Cardiac fibroblast (primary cell): ENCODE measurements at regions not wholly inside any gene's neighbourhood (a gene's known extent, or its start where the extent isn't known, plus 50 kb on each side); places are given as distances from the start of the nearest gene placed in this dataset.
A peak's percentile ranks its signal among the peaks of the same experiment; 100 is the strongest.
"Not testable (repeated sequence)": the region's sequence is repeated elsewhere in the genome, so short reads cannot be mapped to it uniquely, and the experiment has no call there.

ENCODE experiments used
- DNase-seq, 2 donors: peaks; one replicate each; pipeline versions ENCODE4 v3.0.0 to v3.0.0-alpha.2; 2010; ENCODE audit warnings: low read depth in 2 of 2
- H3K4me3 ChIP-seq, 2 donors: replicated peaks in 1 of 2; 1 replicate in 1 of 2; 2 replicates in 1 of 2; pipeline ENCODE4 v1.5.1; 2011; ENCODE audit warnings: low read depth in 2 of 2, low read length in 2 of 2, mild to moderate bottlenecking in 2 of 2, moderate library complexity in 1 of 2
- TF ChIP-seq, protein P1 (sequence below): IDR thresholded peaks from one replicate; pipeline ENCODE4 v1.5.1; 2011; ENCODE audit warnings: low read depth, mild to moderate bottlenecking, low read length, inconsistent platforms

- TF ChIP-seq, protein P1, sequence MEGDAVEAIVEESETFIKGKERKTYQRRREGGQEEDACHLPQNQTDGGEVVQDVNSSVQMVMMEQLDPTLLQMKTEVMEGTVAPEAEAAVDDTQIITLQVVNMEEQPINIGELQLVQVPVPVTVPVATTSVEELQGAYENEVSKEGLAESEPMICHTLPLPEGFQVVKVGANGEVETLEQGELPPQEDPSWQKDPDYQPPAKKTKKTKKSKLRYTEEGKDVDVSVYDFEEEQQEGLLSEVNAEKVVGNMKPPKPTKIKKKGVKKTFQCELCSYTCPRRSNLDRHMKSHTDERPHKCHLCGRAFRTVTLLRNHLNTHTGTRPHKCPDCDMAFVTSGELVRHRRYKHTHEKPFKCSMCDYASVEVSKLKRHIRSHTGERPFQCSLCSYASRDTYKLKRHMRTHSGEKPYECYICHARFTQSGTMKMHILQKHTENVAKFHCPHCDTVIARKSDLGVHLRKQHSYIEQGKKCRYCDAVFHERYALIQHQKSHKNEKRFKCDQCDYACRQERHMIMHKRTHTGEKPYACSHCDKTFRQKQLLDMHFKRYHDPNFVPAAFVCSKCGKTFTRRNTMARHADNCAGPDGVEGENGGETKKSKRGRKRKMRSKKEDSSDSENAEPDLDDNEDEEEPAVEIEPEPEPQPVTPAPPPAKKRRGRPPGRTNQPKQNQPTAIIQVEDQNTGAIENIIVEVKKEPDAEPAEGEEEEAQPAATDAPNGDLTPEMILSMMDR = no peak
- no peak overlapping the region for H3K4me3 ChIP-seq
- DNase-seq = no peak
These were observed 459.9 kb upstream of the NFIA start for GRCh38 chr1:60622486-60622885.

GRCh38 chr1:60621368-60621851 lies 461.0 kb upstream of the NFIA start:
- DNase-seq = peak; percentile 32 to 58
- H3K4me3 ChIP-seq = no peak overlapping the region

GRCh38 chr1:60620087-60620486 lies 462.3 kb upstream of the NFIA start:
- no peak for DNase-seq
- TF ChIP-seq, protein P1 = no peak
- H3K4me3 ChIP-seq = no peak overlapping the region

More at GRCh38 chr1:60621368-60621851, 461.0 kb upstream of the NFIA start:
- TF ChIP-seq, protein P1 = no peak

GRCh38 chr1:60619581-60619980 lies 462.8 kb upstream of the NFIA start:
- peak in 1 of 2 donors; percentile 14 for DNase-seq
- H3K4me3 ChIP-seq = no peak overlapping the region

DNA sequence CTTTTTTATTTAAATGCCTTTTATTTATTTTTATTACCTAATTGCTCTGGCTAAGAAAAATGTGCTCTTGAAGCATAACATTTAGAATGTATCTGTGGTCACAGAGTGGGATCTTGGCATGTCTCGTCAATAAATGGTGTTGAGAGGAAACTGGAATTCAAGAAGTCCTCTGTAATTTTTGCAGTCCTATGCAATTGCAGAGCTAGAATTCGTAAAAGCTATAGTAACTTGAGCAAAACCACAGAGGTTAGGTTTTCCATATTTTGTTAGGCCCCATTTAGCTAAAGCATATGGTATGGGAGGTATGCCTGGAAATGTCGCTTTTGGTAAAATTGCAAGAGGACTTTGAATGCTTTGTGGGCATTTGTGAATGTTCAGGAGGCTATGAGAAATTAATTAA lies 466.7 kb upstream of the NFIA start:
- no peak overlapping the region for H3K4me3 ChIP-seq
- TF ChIP-seq, protein P1 = no peak
- no peak for DNase-seq

More at GRCh38 chr1:60619581-60619980, 462.8 kb upstream of the NFIA start:
- TF ChIP-seq, protein P1 = no peak

DNA sequence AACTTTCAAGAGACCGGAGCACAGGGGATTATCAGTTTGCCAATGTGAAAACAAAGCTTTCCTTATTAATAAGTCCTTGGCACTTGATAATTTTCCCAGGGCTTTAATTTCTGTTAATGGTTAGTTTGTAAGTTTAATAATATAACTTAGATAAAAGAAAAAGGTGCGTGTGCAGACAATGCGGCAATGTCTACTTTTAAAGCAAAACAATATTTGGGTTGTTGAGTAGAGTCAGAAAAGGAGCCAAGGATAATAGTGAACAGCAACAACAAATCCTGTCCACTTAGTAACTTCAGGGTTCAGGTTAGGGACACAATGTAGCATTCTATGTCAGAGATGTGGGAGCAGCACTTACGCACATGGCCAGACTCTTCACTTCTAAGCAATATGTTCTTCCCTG lies 469.6 kb upstream of the NFIA start:
- no peak for DNase-seq
- no peak overlapping the region for H3K4me3 ChIP-seq
- TF ChIP-seq, protein P1 = no peak

GRCh38 chr1:60606921-60607320 lies 475.4 kb upstream of the NFIA start:
- not testable (repeated sequence) for H3K4me3 ChIP-seq, DNase-seq
